Hematopoietic multipotent progenitor cell treated with erythropoietin and hydrocortisone succinate and interleukin-3 and kit ligand, for 17 days (in vitro differentiated cells): ENCODE measurements at regions not wholly inside any gene's neighbourhood (a gene's known extent, or its start where the extent isn't known, plus 50 kb on each side); places are given as distances from the start of the nearest gene placed in this dataset.
"Not testable (repeated sequence)": the region's sequence is repeated elsewhere in the genome, so short reads cannot be mapped to it uniquely, and the experiment has no call there.

ENCODE experiments used
- DNase-seq: peaks from one replicate; pipeline ENCODE4 v3.0.0-alpha.2; 2015; ENCODE audit warnings: low spot score

- no peak for DNase-seq
Measured at GRCh38 chr10:64116707-64117106, 595.5 kb downstream of the REEP3 start.

- no peak for DNase-seq
Measured at GRCh38 chr10:64118736-64119135, 597.5 kb downstream of the REEP3 start.

GRCh38 chr10:64120301-64120980 lies 599.2 kb downstream of the REEP3 start:
- DNase-seq: not testable (repeated sequence)

- DNase-seq: no peak
Measured at GRCh38 chr10:64130152-64130551, 609.0 kb downstream of the REEP3 start.

GRCh38 chr10:64134676-64135075 lies 613.5 kb downstream of the REEP3 start:
- no peak for DNase-seq

- DNase-seq: no peak
Measured at GRCh38 chr10:64142395-64142794, 621.2 kb downstream of the REEP3 start.

- DNase-seq: no peak
Measured at GRCh38 chr10:64148607-64149006, 627.4 kb downstream of the REEP3 start.

- no peak for DNase-seq
Measured at GRCh38 chr10:64156166-64156565, 635.0 kb downstream of the REEP3 start.

GRCh38 chr10:64158551-64158950 lies 637.4 kb downstream of the REEP3 start:
- DNase-seq: no peak

- no peak for DNase-seq
Measured at GRCh38 chr10:64159910-64160872, 639.0 kb downstream of the REEP3 start.

GRCh38 chr10:64170791-64171190 lies 649.6 kb downstream of the REEP3 start:
- no peak for DNase-seq

GRCh38 chr10:64173826-64174225 lies 652.6 kb downstream of the REEP3 start:
- no peak for DNase-seq

GRCh38 chr10:64174666-64175255 lies 653.6 kb downstream of the REEP3 start:
- no peak for DNase-seq

GRCh38 chr10:64175271-64175962 lies 654.2 kb downstream of the REEP3 start:
- DNase-seq: no peak

GRCh38 chr10:64182671-64183070 lies 661.5 kb downstream of the REEP3 start:
- no peak for DNase-seq

- DNase-seq: no peak
Measured at GRCh38 chr10:64191286-64191685, 670.1 kb downstream of the REEP3 start.

- DNase-seq: no peak
Measured at GRCh38 chr10:64196638-64197315, 675.6 kb downstream of the REEP3 start.

- DNase-seq: no peak
Measured at GRCh38 chr10:64201936-64202335, 680.7 kb downstream of the REEP3 start.

- not testable (repeated sequence) for DNase-seq
Measured at GRCh38 chr10:64204504-64204903, 683.3 kb downstream of the REEP3 start.

- DNase-seq: no peak
Measured at GRCh38 chr10:64206409-64206808, 685.2 kb downstream of the REEP3 start.

GRCh38 chr10:64209561-64209960 lies 688.4 kb downstream of the REEP3 start:
- no peak for DNase-seq

GRCh38 chr10:64210211-64210610 lies 689.0 kb downstream of the REEP3 start:
- no peak for DNase-seq
